ENCODE measurements at regions not wholly inside any gene's neighbourhood (a gene's known extent, or its start where the extent isn't known, plus 50 kb on each side); places are given as distances from the start of the nearest gene placed in this dataset.

DNA sequence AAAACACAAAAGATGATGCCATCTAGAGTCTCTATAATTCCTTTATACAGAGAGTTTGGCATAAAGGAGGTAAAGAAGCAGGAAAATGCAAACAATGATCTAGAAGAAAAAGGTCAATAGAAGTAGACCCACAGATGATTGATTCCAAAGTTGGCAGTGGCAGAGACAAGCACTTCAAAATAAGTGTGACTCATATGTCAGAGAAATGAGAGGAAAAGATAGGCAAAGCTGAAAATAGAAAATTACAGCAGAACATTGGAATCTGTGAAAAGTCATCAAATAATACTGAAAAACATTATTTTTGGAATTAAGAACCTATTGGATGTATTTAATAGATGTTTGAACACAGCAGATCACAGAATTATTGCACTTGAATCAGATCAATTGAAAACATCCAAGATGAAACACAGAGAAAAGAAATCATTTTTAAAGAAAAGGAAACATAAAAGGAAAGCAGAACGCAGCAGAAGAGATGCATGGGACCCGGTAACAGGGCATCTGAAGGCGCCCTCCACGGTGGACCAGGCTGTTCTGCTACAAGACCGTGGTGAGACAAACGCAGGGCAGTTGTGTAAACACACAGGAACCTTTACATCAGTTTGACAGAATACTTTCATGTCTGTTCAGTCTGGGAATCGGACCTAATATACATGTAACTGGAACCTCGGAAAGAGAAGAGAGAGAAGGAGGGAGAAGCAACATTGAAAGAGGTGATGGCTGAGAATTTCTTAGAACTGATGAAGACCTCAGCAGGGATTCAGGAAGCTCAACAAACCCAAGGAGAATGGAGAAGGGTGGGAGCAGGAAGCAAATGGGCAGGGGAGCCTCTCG is 74.6 kb upstream of the GPC1 start:
- no peak for TF ChIP-seq EP300 (IDR thresholded peaks at IDR 0.05; ENCODE audit: borderline replicate concordance in 1 of 2, control insufficient read depth in 1 of 2, low read depth in 2 of 2, low read length in 2 of 2)
- TF ChIP-seq, protein P1, sequence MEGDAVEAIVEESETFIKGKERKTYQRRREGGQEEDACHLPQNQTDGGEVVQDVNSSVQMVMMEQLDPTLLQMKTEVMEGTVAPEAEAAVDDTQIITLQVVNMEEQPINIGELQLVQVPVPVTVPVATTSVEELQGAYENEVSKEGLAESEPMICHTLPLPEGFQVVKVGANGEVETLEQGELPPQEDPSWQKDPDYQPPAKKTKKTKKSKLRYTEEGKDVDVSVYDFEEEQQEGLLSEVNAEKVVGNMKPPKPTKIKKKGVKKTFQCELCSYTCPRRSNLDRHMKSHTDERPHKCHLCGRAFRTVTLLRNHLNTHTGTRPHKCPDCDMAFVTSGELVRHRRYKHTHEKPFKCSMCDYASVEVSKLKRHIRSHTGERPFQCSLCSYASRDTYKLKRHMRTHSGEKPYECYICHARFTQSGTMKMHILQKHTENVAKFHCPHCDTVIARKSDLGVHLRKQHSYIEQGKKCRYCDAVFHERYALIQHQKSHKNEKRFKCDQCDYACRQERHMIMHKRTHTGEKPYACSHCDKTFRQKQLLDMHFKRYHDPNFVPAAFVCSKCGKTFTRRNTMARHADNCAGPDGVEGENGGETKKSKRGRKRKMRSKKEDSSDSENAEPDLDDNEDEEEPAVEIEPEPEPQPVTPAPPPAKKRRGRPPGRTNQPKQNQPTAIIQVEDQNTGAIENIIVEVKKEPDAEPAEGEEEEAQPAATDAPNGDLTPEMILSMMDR (IDR thresholded peaks at IDR 0.05 in 2 of 3, conservative IDR thresholded peaks at IDR 0.05 in 1 of 3; ENCODE audit: control insufficient read depth in 2 of 3, extremely low read depth in 1 of 3, insufficient read depth in 1 of 3, low read depth in 3 of 3, low read length in 3 of 3) = no peak
- TF ChIP-seq SIN3A (IDR thresholded peaks at IDR 0.05; ENCODE audit: low read depth, low read length) = no peak

Data from GM12878 (cell line).